B cell (primary cell): ENCODE measurements at regions not wholly inside any gene's neighbourhood (a gene's known extent, or its start where the extent isn't known, plus 50 kb on each side); places are given as distances from the start of the nearest gene placed in this dataset.

Source experiments
- ATAC-seq: fragments of 200-7000 bp; cut with Tn5 transposase; one replicate; pipeline ENCODE4 v1.10.0; 2021; ENCODE audit warnings: low read depth, mild to moderate bottlenecking, moderate number of reproducible peaks, moderate library complexity
- CTCF ChIA-PET: fragments of 350-600 bp; sonication (Branson Sonifier 250); formaldehyde crosslinking; loops from one replicate; lab custom pipeline; 2021; ENCODE audit warnings: antibody characterized with exemption, inconsistent platforms; lab: Charles Lee
- POLR2A ChIA-PET: fragments of 350-600 bp; sonication (Branson Sonifier 250); formaldehyde crosslinking; loops from one replicate; lab custom pipeline; 2021; ENCODE audit warnings: antibody characterized with exemption; lab: Charles Lee
- DNase-seq: peaks from one replicate; pipeline ENCODE4 v3.0.0; 2013
- H2AFZ ChIP-seq: 2 replicates; pipeline ENCODE4 v1.6.1; 2012; ENCODE audit warnings: mild to moderate bottlenecking, low read depth, low read length; ENCODE audit not compliant: insufficient read depth, poor library complexity, severe bottlenecking
- H3K27ac ChIP-seq, 2 donors: 1 replicate in 1 of 2; 2 replicates in 1 of 2; pipeline ENCODE4 v1.5.1; 2012 to 2013; ENCODE audit warnings: low read length in 2 of 2, mild to moderate bottlenecking in 2 of 2, moderate library complexity in 1 of 2
- H3K27me3 ChIP-seq, 4 experiments: fragments of 200-600 bp in 1 of 4; sonication (generic) in 1 of 4; replicated peaks in 1 of 4; 1 replicate in 2 of 4; 2 replicates in 2 of 4; pipeline versions ENCODE4 v1.6.1 to v1.7.0; 2013 to 2016; ENCODE audit warnings: low read length in 3 of 4, mild to moderate bottlenecking in 2 of 4, mixed read lengths in 1 of 4, moderate library complexity in 1 of 4; ENCODE audit not compliant: insufficient read depth in 4 of 4, control insufficient read depth in 3 of 4; ENCODE audit errors: control extremely low read depth in 1 of 4
- H3K36me3 ChIP-seq, 2 experiments: replicated peaks in 1 of 2; 1 replicate in 1 of 2; 2 replicates in 1 of 2; pipeline versions ENCODE4 v1.6.1 to v1.7.1; 2013; ENCODE audit warnings: low read length in 1 of 2; ENCODE audit not compliant: insufficient read depth in 2 of 2, control insufficient read depth in 1 of 2; ENCODE audit errors: control extremely low read depth in 1 of 2, extremely low read depth in 1 of 2
- H3K4me1 ChIP-seq, 2 donors: fragments of 200-600 bp in 1 of 2; sonication (generic) in 1 of 2; 1 replicate in 1 of 2; 2 replicates in 1 of 2; pipeline versions ENCODE4 v1.5.1 to v1.6.1; 2013 to 2017; ENCODE audit warnings: low read length in 2 of 2; ENCODE audit not compliant: control insufficient read depth in 2 of 2, insufficient read depth in 2 of 2
- H3K4me2 ChIP-seq: replicated peaks from 2 replicates; pipeline ENCODE3; 2012; ENCODE audit warnings: mild to moderate bottlenecking, low read depth, low read length; ENCODE audit not compliant: poor library complexity, severe bottlenecking
- H3K4me3 ChIP-seq, 5 experiments: fragments of 200-600 bp in 1 of 5; sonication (generic) in 1 of 5; 1 replicate in 3 of 5; 2 replicates in 2 of 5; pipeline versions ENCODE4 v1.5.1 to v1.7.0; 2011 to 2016; ENCODE audit warnings: low read length in 4 of 5, mild to moderate bottlenecking in 4 of 5, low read depth in 2 of 5, control low read depth in 1 of 5, moderate library complexity in 1 of 5; ENCODE audit not compliant: insufficient read depth in 1 of 5; ENCODE audit errors: control extremely low read depth in 1 of 5, extremely low read depth in 1 of 5
- H3K79me2 ChIP-seq: fragments of 200-600 bp; sonication (generic); one replicate; pipeline ENCODE4 v1.6.0; 2016; ENCODE audit warnings: low read length; ENCODE audit not compliant: control insufficient read depth, insufficient read depth
- H3K9ac ChIP-seq: fragments of 200-600 bp; sonication (generic); 2 replicates; pipeline ENCODE4 v1.6.1; 2017; ENCODE audit warnings: mild to moderate bottlenecking, low read length, moderate library complexity
- H3K9me3 ChIP-seq, 3 donors: one replicate each; pipeline versions ENCODE4 v1.6.1 to v1.7.1; 2013; ENCODE audit warnings: low read length in 2 of 3; ENCODE audit not compliant: control insufficient read depth in 2 of 3, insufficient read depth in 1 of 3; ENCODE audit errors: control extremely low read depth in 1 of 3
- H4K20me1 ChIP-seq: 2 replicates; pipeline ENCODE4 v1.6.0; 2012; ENCODE audit warnings: mild to moderate bottlenecking, low read length; ENCODE audit not compliant: insufficient read depth, control insufficient read depth, poor library complexity, severe bottlenecking
- H3K27ac Mint-ChIP-seq: one replicate; pipeline ENCODE4 v1.8.0; 2021; ENCODE audit warnings: mixed read lengths
- H3K27me3 Mint-ChIP-seq: one replicate; pipeline ENCODE4 v1.8.0; 2021; ENCODE audit warnings: mixed read lengths
- H3K4me1 Mint-ChIP-seq: one replicate; pipeline ENCODE4 v1.8.0; 2021; ENCODE audit warnings: mixed read lengths
- H3K4me3 Mint-ChIP-seq: one replicate; pipeline ENCODE4 v1.8.0; 2021; ENCODE audit warnings: mixed read lengths
- H3K9me3 Mint-ChIP-seq: one replicate; pipeline ENCODE4 v1.8.0; 2022; ENCODE audit warnings: mixed read lengths; ENCODE audit not compliant: insufficient read depth
- CTCF ChIP-seq: fragments of 200-600 bp; IDR thresholded peaks from one replicate; pipeline ENCODE4 v1.8.0; 2022; ENCODE audit warnings: antibody characterized with exemption, mild to moderate bottlenecking
- EZH2 ChIP-seq: IDR thresholded peaks from 2 replicates; pipeline ENCODE4 v1.6.1; 2012; ENCODE audit warnings: borderline replicate concordance, low read depth, mild to moderate bottlenecking, moderate library complexity, low read length; ENCODE audit not compliant: insufficient read depth, poor library complexity, severe bottlenecking
- WGBS: methylation state at CpG from one replicate; pipeline ENCODE4 v1.1.5; 2013; ENCODE audit warnings: missing lambda C conversion rate; ENCODE audit not compliant: insufficient coverage; 5-methylcytosine and 5-hydroxymethylcytosine counted together
- intact Hi-C: fragments of 100-400 bp; cut with micrococcal nuclease; formaldehyde crosslinking; loops from one replicate; pipeline ENCODE4 v1.10.0; 2022

- H3K4me1 ChIP-seq: no peaks in the 10 kb centered on the region
- no peak overlapping the region for H3K27ac ChIP-seq
- H3K9ac ChIP-seq: no peak overlapping the region
- DNase-seq (no peak), ATAC-seq (no peak)
- WGBS: no CpG with 5 or more reads among the region's 1 CpG
- peaks cover 26% of the 10 kb centered on the region for H3K27me3 Mint-ChIP-seq
- H3K4me3 Mint-ChIP-seq: no peak overlapping the region
- H3K9me3 ChIP-seq: no peaks in the 10 kb centered on the region
- no peak for TF ChIP-seq EZH2
- no peak for TF ChIP-seq CTCF
- CTCF ChIA-PET: no interaction called here
- intact Hi-C loops: no loop called here
- no peaks in the 10 kb centered on the region for H4K20me1 ChIP-seq
- H3K4me2 ChIP-seq: no peak overlapping the region
- POLR2A ChIA-PET: no interaction called here
- no peaks in the 10 kb centered on the region for H3K79me2 ChIP-seq
- peaks cover 2% of the 10 kb centered on the region for H3K9me3 Mint-ChIP-seq
- no peak overlapping the region for H3K4me3 ChIP-seq
- H3K27me3 ChIP-seq: peaks cover 0 to 2% (median under 1%) of the 10 kb centered on the region in 4 experiments
- H3K4me1 Mint-ChIP-seq: no peaks in the 10 kb centered on the region
- H3K36me3 ChIP-seq: no peaks in the 10 kb centered on the region
- H2AFZ ChIP-seq: no peak overlapping the region
- H3K27ac Mint-ChIP-seq: no peak overlapping the region
Observed at GRCh38 chr17:68665373-68665772, 64.2 kb upstream of the FAM20A start.

- Histone ChIP-seq H3K4me3 (no peak overlapping the region), H3K4me2 (no peak overlapping the region), H3K27me3 (peaks cover 0 to 3% (median 2%) of the 10 kb centered on the region in 4 experiments), H3K79me2 (no peaks in the 10 kb centered on the region), H3K9ac (no peak overlapping the region), H3K27ac (no peak overlapping the region), H3K36me3 (no peaks in the 10 kb centered on the region), H3K9me3 (no peaks in the 10 kb centered on the region), H2AFZ (no peak overlapping the region), H3K4me1 (no peaks in the 10 kb centered on the region), H4K20me1 (no peaks in the 10 kb centered on the region)
- ChIA-PET POLR2A (no interaction called here), CTCF (no interaction called here)
- Mint-ChIP-seq H3K27ac (no peak overlapping the region), H3K4me3 (no peak overlapping the region), H3K27me3 (peaks cover 27% of the 10 kb centered on the region), H3K4me1 (no peaks in the 10 kb centered on the region), H3K9me3 (peaks cover 2% of the 10 kb centered on the region)
- no peak for ATAC-seq
- WGBS: 100% methylated on average over 1 of the region's 2 CpGs
- TF ChIP-seq EZH2: no peak
- no peak for TF ChIP-seq CTCF
- intact Hi-C loops: no loop called here
- DNase-seq: no peak
Observed at GRCh38 chr17:68662479-68662878, 61.3 kb upstream of the FAM20A start.
